ENCODE measurements at regions not wholly inside any gene's neighbourhood (a gene's known extent, or its start where the extent isn't known, plus 50 kb on each side); places are given as distances from the start of the nearest gene placed in this dataset.

GRCh38 chr16:6574146-6574545 is 758.5 kb upstream of the RBFOX1 start:
- no peak for TF ChIP-seq CTCF (IDR thresholded peaks at IDR 0.05)
- no peak for DNase-seq (ENCODE audit: low spot score)
- no peak for ATAC-seq (ENCODE audit: low FRiP score)

- TF ChIP-seq CTCF (IDR thresholded peaks at IDR 0.05), result no peak
- ATAC-seq (ENCODE audit: low FRiP score), result no peak
- DNase-seq (ENCODE audit: low spot score), result no peak
Measured at GRCh38 chr16:6573577-6573976, 759.1 kb upstream of the RBFOX1 start.

DNA sequence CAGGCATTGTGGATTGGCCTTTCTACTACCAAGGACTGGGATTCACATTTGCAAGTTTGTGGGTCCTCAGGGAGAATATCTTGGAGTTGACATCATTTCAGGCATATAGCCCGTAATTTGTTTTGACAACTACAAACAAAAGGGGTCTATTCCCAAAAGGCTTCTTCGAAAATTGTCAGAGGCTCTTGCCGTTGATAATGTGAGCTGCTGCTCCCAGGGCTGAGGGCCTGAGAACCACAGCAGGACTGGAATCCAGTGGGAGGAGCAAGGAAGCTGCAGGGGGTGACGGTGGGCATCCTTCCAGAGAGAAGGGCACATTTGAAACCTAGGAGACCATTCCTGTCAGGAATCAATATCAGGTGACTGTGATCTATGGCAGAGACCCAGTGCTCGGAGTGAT is 761.6 kb upstream of the RBFOX1 start:
- ATAC-seq (ENCODE audit: low FRiP score), result no peak
- DNase-seq (ENCODE audit: low spot score), result no peak
- TF ChIP-seq CTCF (IDR thresholded peaks at IDR 0.05), result no peak

- ATAC-seq (ENCODE audit: low FRiP score) (no peak), DNase-seq (ENCODE audit: low spot score) (no peak)
- TF ChIP-seq CTCF (IDR thresholded peaks at IDR 0.05), result no peak
Measured at GRCh38 chr16:6570530-6570929, 762.1 kb upstream of the RBFOX1 start.

- no peak for TF ChIP-seq CTCF (IDR thresholded peaks at IDR 0.05)
Measured at GRCh38 chr16:6562986-6563385, 769.7 kb upstream of the RBFOX1 start.

DNA sequence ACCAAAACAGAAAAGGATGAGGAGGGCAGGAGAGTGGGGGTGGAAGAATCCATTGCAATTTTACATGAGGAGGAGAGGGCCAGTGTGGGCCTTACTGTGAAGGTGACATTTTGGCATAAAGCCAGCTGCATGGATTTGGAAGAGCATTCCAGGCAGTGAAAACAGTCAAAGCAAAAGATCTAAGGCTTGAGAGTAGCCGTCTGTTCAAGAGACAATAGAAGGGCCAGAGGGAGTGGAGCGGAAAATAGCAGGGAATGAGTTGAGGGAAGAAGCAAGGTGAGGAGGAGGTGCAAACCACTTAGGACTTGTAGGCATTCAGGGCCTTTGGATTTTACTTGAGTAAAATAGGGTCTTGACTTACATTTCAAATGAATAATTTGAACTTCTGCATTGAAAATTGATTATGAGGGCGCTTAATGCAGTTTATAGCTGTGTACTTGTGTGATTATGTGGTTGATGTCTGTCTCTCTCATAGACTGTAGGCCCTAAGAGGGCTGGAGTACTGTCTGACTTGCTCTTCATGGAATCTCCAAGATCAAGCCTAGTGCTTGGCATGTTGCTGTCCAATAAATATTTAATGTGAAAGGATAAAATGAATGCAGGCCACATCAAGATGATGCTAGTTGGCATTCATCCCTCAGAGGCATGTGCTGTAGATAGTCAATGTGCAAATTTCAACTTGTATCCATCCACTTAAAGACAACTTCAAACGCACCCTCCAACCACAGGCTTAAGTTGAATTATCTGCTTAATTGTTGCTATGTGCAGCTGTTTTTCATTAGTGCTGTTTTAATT is 772.1 kb upstream of the RBFOX1 start:
- DNase-seq (ENCODE audit: low spot score) (no peak), ATAC-seq (ENCODE audit: low FRiP score) (no peak)
- no peak for TF ChIP-seq CTCF (IDR thresholded peaks at IDR 0.05)

More at GRCh38 chr16:6562986-6563385, 769.7 kb upstream of the RBFOX1 start:
- DNase-seq (ENCODE audit: low spot score) (no peak), ATAC-seq (ENCODE audit: low FRiP score) (no peak)

- DNase-seq (ENCODE audit: low spot score), result no peak
- no peak for ATAC-seq (ENCODE audit: low FRiP score)
- TF ChIP-seq CTCF (IDR thresholded peaks at IDR 0.05), result no peak
Measured at GRCh38 chr16:6558661-6559060, 774.0 kb upstream of the RBFOX1 start.
